ENCODE measurements at regions not wholly inside any gene's neighbourhood (a gene's known extent, or its start where the extent isn't known, plus 50 kb on each side); places are given as distances from the start of the nearest gene placed in this dataset.
A peak's percentile ranks its signal among the peaks of the same experiment; 100 is the strongest.

DNA sequence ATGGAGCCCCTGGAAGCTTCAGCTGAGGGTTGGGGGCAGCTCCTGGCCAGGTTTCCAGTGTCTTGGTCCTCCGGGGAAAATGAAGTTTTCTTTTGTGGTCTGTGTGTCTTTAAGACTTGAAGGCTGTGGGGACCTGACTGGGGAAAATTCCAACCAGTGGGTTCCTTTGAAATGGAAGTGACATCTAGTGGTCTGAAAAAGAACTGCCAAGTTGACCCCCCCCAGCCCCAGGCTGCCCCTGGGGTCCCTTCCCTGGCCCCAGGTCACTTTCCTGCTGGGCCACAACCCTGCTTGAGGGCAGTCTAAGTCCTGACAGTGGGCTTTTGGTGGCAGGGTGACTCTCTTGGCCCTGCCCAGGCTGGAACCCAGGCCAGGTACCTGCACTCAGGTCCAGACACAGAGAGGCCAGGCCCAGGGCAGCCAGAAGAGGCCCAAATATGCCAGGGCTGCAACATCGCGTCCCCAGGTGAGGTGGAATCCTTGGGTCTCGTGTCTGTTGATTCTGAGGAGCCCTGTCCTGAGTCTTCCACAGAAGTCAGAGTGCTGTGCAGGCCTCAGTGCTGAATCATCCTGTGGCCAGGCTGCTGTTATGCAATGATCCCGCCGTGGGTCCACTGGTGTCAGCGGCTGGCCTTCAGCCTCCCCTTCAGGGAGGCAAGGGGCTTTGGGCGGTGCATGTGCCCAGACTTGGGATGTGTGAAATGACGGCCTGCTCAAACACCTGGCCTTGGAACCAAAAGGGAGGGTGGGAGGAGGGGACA, 68.4 kb downstream of the VEGFA start (continued):
- TF ChIP-seq ZNF512 (CRISPR knock-in tag; IDR thresholded peaks at IDR 0.05), result no peak
- TF ChIP-seq ZSCAN29 (CRISPR knock-in tag; conservative IDR thresholded peaks at IDR 0.05), result peak; percentile 73; the same call in 1 of the 2 replicates
- TF ChIP-seq MTA1 (CRISPR knock-in tag; IDR thresholded peaks at IDR 0.05; ENCODE audit: borderline replicate concordance), result peak; percentile 93; the same call in 1 of the 2 replicates
- TF ChIP-seq ZNF234 (CRISPR knock-in tag; conservative IDR thresholded peaks at IDR 0.05), result no peak
- peak; percentile 49; the same call in 1 of the 2 replicates for TF ChIP-seq NFKB2 (CRISPR knock-in tag; IDR thresholded peaks at IDR 0.05; ENCODE audit: borderline replicate concordance)
- no peak for TF ChIP-seq GATA4 (IDR thresholded peaks at IDR 0.05; ENCODE audit: borderline replicate concordance, low read depth)
- TF ChIP-seq ELF4 (CRISPR knock-in tag; IDR thresholded peaks at IDR 0.05; ENCODE audit: borderline replicate concordance), result no peak
- 0 out of 2 replicates have a peak, but pooled peaks have one; percentile 42 for TF ChIP-seq KLF12 (CRISPR knock-in tag; IDR thresholded peaks at IDR 0.05; ENCODE audit: borderline replicate concordance)
- TF ChIP-seq STAG1 (CRISPR knock-in tag; IDR thresholded peaks at IDR 0.05), result peak; percentile 72
- TF ChIP-seq, protein P1, sequence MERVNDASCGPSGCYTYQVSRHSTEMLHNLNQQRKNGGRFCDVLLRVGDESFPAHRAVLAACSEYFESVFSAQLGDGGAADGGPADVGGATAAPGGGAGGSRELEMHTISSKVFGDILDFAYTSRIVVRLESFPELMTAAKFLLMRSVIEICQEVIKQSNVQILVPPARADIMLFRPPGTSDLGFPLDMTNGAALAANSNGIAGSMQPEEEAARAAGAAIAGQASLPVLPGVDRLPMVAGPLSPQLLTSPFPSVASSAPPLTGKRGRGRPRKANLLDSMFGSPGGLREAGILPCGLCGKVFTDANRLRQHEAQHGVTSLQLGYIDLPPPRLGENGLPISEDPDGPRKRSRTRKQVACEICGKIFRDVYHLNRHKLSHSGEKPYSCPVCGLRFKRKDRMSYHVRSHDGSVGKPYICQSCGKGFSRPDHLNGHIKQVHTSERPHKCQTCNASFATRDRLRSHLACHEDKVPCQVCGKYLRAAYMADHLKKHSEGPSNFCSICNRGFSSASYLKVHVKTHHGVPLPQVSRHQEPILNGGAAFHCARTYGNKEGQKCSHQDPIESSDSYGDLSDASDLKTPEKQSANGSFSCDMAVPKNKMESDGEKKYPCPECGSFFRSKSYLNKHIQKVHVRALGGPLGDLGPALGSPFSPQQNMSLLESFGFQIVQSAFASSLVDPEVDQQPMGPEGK (CRISPR knock-in tag; IDR thresholded peaks at IDR 0.05), result peak; percentile 94
- TF ChIP-seq, protein P2, sequence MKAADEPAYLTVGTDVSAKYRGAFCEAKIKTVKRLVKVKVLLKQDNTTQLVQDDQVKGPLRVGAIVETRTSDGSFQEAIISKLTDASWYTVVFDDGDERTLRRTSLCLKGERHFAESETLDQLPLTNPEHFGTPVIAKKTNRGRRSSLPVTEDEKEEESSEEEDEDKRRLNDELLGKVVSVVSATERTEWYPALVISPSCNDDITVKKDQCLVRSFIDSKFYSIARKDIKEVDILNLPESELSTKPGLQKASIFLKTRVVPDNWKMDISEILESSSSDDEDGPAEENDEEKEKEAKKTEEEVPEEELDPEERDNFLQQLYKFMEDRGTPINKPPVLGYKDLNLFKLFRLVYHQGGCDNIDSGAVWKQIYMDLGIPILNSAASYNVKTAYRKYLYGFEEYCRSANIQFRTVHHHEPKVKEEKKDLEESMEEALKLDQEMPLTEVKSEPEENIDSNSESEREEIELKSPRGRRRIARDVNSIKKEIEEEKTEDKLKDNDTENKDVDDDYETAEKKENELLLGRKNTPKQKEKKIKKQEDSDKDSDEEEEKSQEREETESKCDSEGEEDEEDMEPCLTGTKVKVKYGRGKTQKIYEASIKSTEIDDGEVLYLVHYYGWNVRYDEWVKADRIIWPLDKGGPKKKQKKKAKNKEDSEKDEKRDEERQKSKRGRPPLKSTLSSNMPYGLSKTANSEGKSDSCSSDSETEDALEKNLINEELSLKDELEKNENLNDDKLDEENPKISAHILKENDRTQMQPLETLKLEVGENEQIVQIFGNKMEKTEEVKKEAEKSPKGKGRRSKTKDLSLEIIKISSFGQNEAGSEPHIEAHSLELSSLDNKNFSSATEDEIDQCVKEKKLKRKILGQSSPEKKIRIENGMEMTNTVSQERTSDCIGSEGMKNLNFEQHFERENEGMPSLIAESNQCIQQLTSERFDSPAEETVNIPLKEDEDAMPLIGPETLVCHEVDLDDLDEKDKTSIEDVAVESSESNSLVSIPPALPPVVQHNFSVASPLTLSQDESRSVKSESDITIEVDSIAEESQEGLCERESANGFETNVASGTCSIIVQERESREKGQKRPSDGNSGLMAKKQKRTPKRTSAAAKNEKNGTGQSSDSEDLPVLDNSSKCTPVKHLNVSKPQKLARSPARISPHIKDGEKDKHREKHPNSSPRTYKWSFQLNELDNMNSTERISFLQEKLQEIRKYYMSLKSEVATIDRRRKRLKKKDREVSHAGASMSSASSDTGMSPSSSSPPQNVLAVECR (CRISPR knock-in tag; IDR thresholded peaks at IDR 0.05; ENCODE audit: borderline replicate concordance), result peak; percentile 28; the same call in 1 of the 2 replicates
- TF ChIP-seq ZNF350 (CRISPR knock-in tag; IDR thresholded peaks at IDR 0.05; ENCODE audit: borderline replicate concordance, low read depth), result peak; percentile 49
- peak; percentile 59; the same call in 1 of the 2 replicates for TF ChIP-seq ZNF598 (CRISPR knock-in tag; IDR thresholded peaks at IDR 0.05; ENCODE audit: borderline replicate concordance)
- TF ChIP-seq ATF2 (CRISPR knock-in tag; IDR thresholded peaks at IDR 0.05), result no peak
- TF ChIP-seq IRF2 (CRISPR knock-in tag; IDR thresholded peaks at IDR 0.05), result no peak
